Heart left ventricle (tissue), 16 donors: ENCODE measurements at regions not wholly inside any gene's neighbourhood (a gene's known extent, or its start where the extent isn't known, plus 50 kb on each side); places are given as distances from the start of the nearest gene placed in this dataset.
A peak's percentile ranks its signal among the peaks of the same experiment; 100 is the strongest.

Experiments
- ATAC-seq, 4 donors: fragments of 200-7000 bp; cut with Tn5 transposase; one replicate each; pipeline ENCODE4 v1.9.1; 2020 to 2022; ENCODE audit warnings: moderate library complexity in 4 of 4, mild to moderate bottlenecking in 3 of 4, moderate number of reproducible peaks in 1 of 4
- DNase-seq, 5 donors: peaks; one replicate each; pipeline ENCODE4 v3.0.0-alpha.2; 2020
- H3K27ac ChIP-seq, 12 donors: fragments of 200-600 bp; sonication (generic) in 4 of 12; one replicate each; pipeline versions ENCODE4 v1.5.0 to v1.8.0; 2016 to 2022; ENCODE audit warnings: mild to moderate bottlenecking in 2 of 12
- H3K27me3 ChIP-seq, 9 donors: fragments of 200-600 bp; sonication (generic) in 2 of 9; one replicate each; pipeline versions ENCODE4 v1.5.1 to v1.8.0; 2016 to 2022; ENCODE audit warnings: mild to moderate bottlenecking in 3 of 9
- H3K36me3 ChIP-seq, 9 donors: fragments of 200-600 bp; sonication (generic) in 2 of 9; one replicate each; pipeline versions ENCODE4 v1.5.0 to v1.8.0; 2018 to 2022; ENCODE audit warnings: mild to moderate bottlenecking in 2 of 9
- H3K4me1 ChIP-seq, 12 donors: fragments of 200-600 bp; sonication (generic) in 4 of 12; one replicate each; pipeline versions ENCODE4 v1.5.0 to v1.8.0; 2016 to 2022; ENCODE audit warnings: mild to moderate bottlenecking in 3 of 12
- H3K4me3 ChIP-seq, 12 donors: fragments of 200-600 bp; sonication (generic) in 4 of 12; one replicate each; pipeline versions ENCODE4 v1.5.0 to v1.8.0; 2017 to 2022; ENCODE audit warnings: mild to moderate bottlenecking in 9 of 12, moderate library complexity in 4 of 12
- H3K9me3 ChIP-seq, 12 donors: fragments of 200-600 bp; sonication (generic) in 4 of 12; one replicate each; pipeline versions ENCODE4 v1.5.0 to v1.8.0; 2016 to 2022; ENCODE audit warnings: mild to moderate bottlenecking in 1 of 12
- CTCF ChIP-seq, 12 donors: fragments of 200-600 bp; sonication (generic) in 4 of 12; IDR thresholded peaks; one replicate each; pipeline versions ENCODE4 v1.5.0 to v1.8.0; 2018 to 2022; ENCODE audit warnings: antibody characterized with exemption in 12 of 12, mild to moderate bottlenecking in 5 of 12
- POLR2A ChIP-seq, 2 donors: fragments of 450-650 bp; IDR thresholded peaks; one replicate each; pipeline ENCODE4 v1.6.1; 2017; ENCODE audit warnings: antibody characterized with exemption in 2 of 2, mild to moderate bottlenecking in 2 of 2, moderate library complexity in 2 of 2
- WGBS, 4 donors: extraction: QIAGEN DNeasy Blood & Tissue Kit in 2 of 4; methylation state at CpG; one replicate each; pipeline versions ENCODE4 v1.1.5 to v1.1.7; 2013 to 2018; 5-methylcytosine and 5-hydroxymethylcytosine counted together
- intact Hi-C, 10 donors: fragments of 100-400 bp; cut with DNase I; formaldehyde crosslinking; loops; one replicate each; pipeline versions ENCODE4 v1.11.1 to v1.14.2; 2022
- donor health status: ischemic (EF 13 %, LVEDD 7.1; RV severe dilation, severe dysfunction).
- donor health status: healthy with polysubstance abuse.
- donor health status: DM: no; HTN: yes; CAD: no.
- donor health status: DM: no; HTN: no; CAD: no.
- donor health status: ischemic (EF 25% LVEDD 6.9; RV normal size, moderate dysfunction).
- donor health status: ischemic (EF 25% LVEDD 5.7; RV mildly dilated, moderate dysfunction).
- donor health status: healthy.
- donor health status: DM: yes; HTN: yes; CAD: no.
- donor health status: ischemic (EF 35%, LVEDD 5.7; RV mildly dilated, moderate dysfunction).
- donor health status: nonischemic (EF 11% LVEDD 7.7; RV severe dilation, severe dysfunction).
- donor health status: DM: yes; HTN: yes; CAD: no.
- donor health status: PGD.
- donor health status: ischemic (EF 29% LVEDD 5.4; RV normal size, mild dysfunction).
- donor health status: nonischemic (EF 23%, LVEDD 6.1; RV moderate dilation, normal function).

- H3K4me3 ChIP-seq: no peak overlapping the region
- H3K9me3 ChIP-seq: peaks cover 0 to 25% (median 0%) of the 10 kb centered on the region in 12 donors
- intact Hi-C loops: no loop called here
- ATAC-seq (no peak), DNase-seq (no peak)
- no peak for TF ChIP-seq CTCF (IDR thresholded peaks at IDR 0.05)
- no peak for TF ChIP-seq POLR2A (IDR thresholded peaks at IDR 0.05)
- WGBS, 4 donors: 37 to 82% (median 72%) methylated on average over 2 of the region's 2 CpGs
- H3K4me1 ChIP-seq: no peaks in the 10 kb centered on the region
- H3K36me3 ChIP-seq: no peaks in the 10 kb centered on the region
- no peak overlapping the region for H3K27ac ChIP-seq
- H3K27me3 ChIP-seq: no peaks in the 10 kb centered on the region
These were observed 321.8 kb upstream of the SMIM30 start for GRCh38 chr7:113440173-113440572.

GRCh38 chr7:113431406-113431805 is 313.1 kb upstream of the SMIM30 start:
- intact Hi-C loops: no loop called here
- no peaks in the 10 kb centered on the region for H3K36me3 ChIP-seq
- peaks cover 0 to 3% (median 0%) of the 10 kb centered on the region in 12 donors for H3K9me3 ChIP-seq
- TF ChIP-seq POLR2A (IDR thresholded peaks at IDR 0.05) (no peak), CTCF (IDR thresholded peaks at IDR 0.05) (no peak)
- no peak for DNase-seq
- no peak overlapping the region for H3K4me3 ChIP-seq
- no peaks in the 10 kb centered on the region for H3K4me1 ChIP-seq
- 77 to 83% (median 80%) methylated on average over 4 of the region's 4 CpGs for WGBS, 4 donors
- no peak for ATAC-seq
- H3K27me3 ChIP-seq: no peaks in the 10 kb centered on the region
- no peak overlapping the region for H3K27ac ChIP-seq

GRCh38 chr7:113424185-113424817 is 305.9 kb upstream of the SMIM30 start:
- intact Hi-C loops: loop anchor here in 9 of 10 donors (5.0 to 10.0 kb wide), 6 partner anchors 407 to 877 kb away; no protein-coding TSS in a partner anchor
- Histone ChIP-seq H3K27me3 (no peaks in the 10 kb centered on the region), H3K4me1 (peaks cover 0 to 2% (median 0%) of the 10 kb centered on the region in 12 donors), H3K36me3 (no peaks in the 10 kb centered on the region), H3K9me3 (peaks cover 0 to 3% (median 0%) of the 10 kb centered on the region in 12 donors), H3K27ac (no peak overlapping the region), H3K4me3 (no peak overlapping the region)
- no peak for TF ChIP-seq CTCF (IDR thresholded peaks at IDR 0.05)
- no peak for TF ChIP-seq POLR2A (IDR thresholded peaks at IDR 0.05)
- WGBS, 4 donors: 65 to 79% (median 70%) methylated on average over 6 of the region's 6 CpGs
- DNase-seq: no peak
- ATAC-seq: no peak

- 22 to 27% (median 26%) methylated on average over 4 of the region's 4 CpGs for WGBS, 4 donors
- TF ChIP-seq POLR2A (IDR thresholded peaks at IDR 0.05): no peak
- TF ChIP-seq CTCF (IDR thresholded peaks at IDR 0.05): peak; percentile 55 to 83 (median 74)
- ATAC-seq: peak; percentile 81 to 94 (median 86)
These were observed 303.5 kb upstream of the SMIM30 start for GRCh38 chr7:113421696-113422330.

More at GRCh38 chr7:113421696-113422330, 303.5 kb upstream of the SMIM30 start:
- Histone ChIP-seq H3K4me3 (no peak overlapping the region), H3K27ac (no peak overlapping the region), H3K9me3 (no peaks in the 10 kb centered on the region), H3K36me3 (no peaks in the 10 kb centered on the region), H3K27me3 (no peaks in the 10 kb centered on the region), H3K4me1 (peaks cover 0 to 2% (median 0%) of the 10 kb centered on the region in 12 donors)
- DNase-seq: peak; percentile 67 to 84 (median 67)
- intact Hi-C loops: loop anchor here (1.0 to 10.0 kb wide), 10 partner anchors 15 to 875 kb away; no protein-coding TSS in a partner anchor
